IMR-90 (cell line): ENCODE measurements at regions not wholly inside any gene's neighbourhood (a gene's known extent, or its start where the extent isn't known, plus 50 kb on each side); places are given as distances from the start of the nearest gene placed in this dataset.
A peak's percentile ranks its signal among the peaks of the same experiment; 100 is the strongest.

ENCODE experiments used
- ATAC-seq: fragments of 200-7000 bp; cut with Tn5 transposase; 2 replicates; pipeline ENCODE4 v1.9.1; 2020; ENCODE audit warnings: low read depth, mild to moderate bottlenecking, moderate library complexity
- BruUV-seq: library from RNA; stranded (reverse); fragments of 400-500 nt; replicated peaks from 2 replicates; lab custom pipeline; 2021; lab: Mats Ljungman, UMichigan
- CTCF ChIA-PET: fragments of 300-600 bp; formaldehyde crosslinking; extraction: SDS; loops from one replicate; lab custom pipeline; 2021; ENCODE audit warnings: antibody characterized with exemption; lab: Yijun Ruan, JAX
- POLR2A ChIA-PET: fragments of 300-600 bp; sonication (Branson Sonifier 250); formaldehyde crosslinking; loops from one replicate; lab custom pipeline; 2022; ENCODE audit warnings: antibody characterized with exemption; ENCODE audit not compliant: unreplicated experiment; lab: Charles Lee
- DNase-seq: peaks from one replicate; pipeline ENCODE4 v3.0.0; 2013
- H2AFZ ChIP-seq: replicated peaks from 2 replicates; pipeline ENCODE3; 2013; ENCODE audit warnings: low read length, mild to moderate bottlenecking; ENCODE audit not compliant: poor library complexity
- H2AK5ac ChIP-seq: 2 replicates; pipeline ENCODE4 v1.6.1; 2013; ENCODE audit warnings: low read depth, low read length, inconsistent platforms
- H2AK9ac ChIP-seq: replicated peaks from 2 replicates; pipeline ENCODE3; 2013; ENCODE audit warnings: mild to moderate bottlenecking, low read depth, low read length, moderate library complexity; ENCODE audit not compliant: poor library complexity
- H2BK120ac ChIP-seq: 2 replicates; pipeline ENCODE4 v1.6.1; 2013; ENCODE audit warnings: low read depth, low read length, inconsistent platforms
- H2BK15ac ChIP-seq: 3 replicates; pipeline ENCODE4 v1.6.1; 2013; ENCODE audit warnings: low read depth, low read length, inconsistent platforms
- H2BK20ac ChIP-seq: 2 replicates; pipeline ENCODE4 v1.6.1; 2013; ENCODE audit warnings: low read depth, mild to moderate bottlenecking, inconsistent platforms, low read length, moderate library complexity
- H2BK5ac ChIP-seq: 2 replicates; pipeline ENCODE4 v1.6.1; 2013; ENCODE audit warnings: mild to moderate bottlenecking, low read depth, low read length, inconsistent platforms; ENCODE audit not compliant: poor library complexity, severe bottlenecking
- H3K14ac ChIP-seq: replicated peaks from 2 replicates; pipeline ENCODE4 v1.6.1; 2013; ENCODE audit warnings: low read depth, low read length, inconsistent platforms
- H3K18ac ChIP-seq: 2 replicates; pipeline ENCODE4 v1.6.1; 2013; ENCODE audit warnings: low read depth, low read length, control low read depth
- H3K23ac ChIP-seq: 2 replicates; pipeline ENCODE4 v1.6.1; 2013; ENCODE audit warnings: low read depth, low read length, inconsistent platforms
- H3K27ac ChIP-seq: 2 replicates; pipeline ENCODE4 v1.5.1; 2013; ENCODE audit warnings: mild to moderate bottlenecking, control low read depth, low read length; ENCODE audit not compliant: insufficient read depth
- H3K27me3 ChIP-seq: 2 replicates; pipeline ENCODE4 v1.6.1; 2013; ENCODE audit warnings: low read length; ENCODE audit not compliant: control insufficient read depth, insufficient read depth
- H3K36me3 ChIP-seq: 2 replicates; pipeline ENCODE4 v1.6.1; 2013; ENCODE audit warnings: low read length, mixed read lengths; ENCODE audit not compliant: control insufficient read depth, insufficient read depth
- H3K4ac ChIP-seq: 2 replicates; pipeline ENCODE4 v1.6.1; 2013; ENCODE audit warnings: low read depth, low read length, inconsistent platforms
- H3K4me1 ChIP-seq: 2 replicates; pipeline ENCODE4 v1.6.1; 2013; ENCODE audit warnings: low read length, mixed read lengths; ENCODE audit not compliant: control insufficient read depth, insufficient read depth
- H3K4me2 ChIP-seq: 2 replicates; pipeline ENCODE4 v1.6.1; 2013; ENCODE audit warnings: low read depth, mild to moderate bottlenecking, control low read depth, low read length, moderate library complexity
- H3K4me3 ChIP-seq: 2 replicates; pipeline ENCODE4 v1.5.1; 2013; ENCODE audit warnings: low read depth, mild to moderate bottlenecking, control low read depth, low read length, moderate library complexity; ENCODE audit not compliant: insufficient read depth
- H3K56ac ChIP-seq: 2 replicates; pipeline ENCODE4 v1.6.1; 2013; ENCODE audit warnings: low read length, inconsistent platforms; ENCODE audit not compliant: insufficient read depth; ENCODE audit errors: extremely low read depth
- H3K79me1 ChIP-seq, 2 experiments: 2 replicates each; pipeline ENCODE4 v1.6.1; 2013; ENCODE audit warnings: low read length in 2 of 2, inconsistent platforms in 1 of 2, low read depth in 1 of 2
- H3K9ac ChIP-seq: 2 replicates; pipeline ENCODE4 v1.6.1; 2013; ENCODE audit warnings: low read depth, low read length, control low read depth
- H3K9me1 ChIP-seq: 2 replicates; pipeline ENCODE4 v1.6.1; 2013; ENCODE audit warnings: low read length, inconsistent platforms; ENCODE audit not compliant: insufficient read depth
- H3K9me3 ChIP-seq: 2 replicates; pipeline ENCODE4 v1.6.1; 2013; ENCODE audit warnings: low read length; ENCODE audit not compliant: control insufficient read depth, insufficient read depth
- H4K20me1 ChIP-seq: 2 replicates; pipeline ENCODE4 v1.6.1; 2013; ENCODE audit warnings: low read length, inconsistent platforms; ENCODE audit not compliant: insufficient read depth
- H4K5ac ChIP-seq: 2 replicates; pipeline ENCODE4 v1.6.1; 2013; ENCODE audit warnings: mild to moderate bottlenecking, low read depth, low read length, control low read depth
- H4K8ac ChIP-seq, 2 experiments: 2 replicates each; pipeline ENCODE4 v1.6.1; 2013; ENCODE audit warnings: low read depth in 2 of 2, low read length in 2 of 2, control low read depth in 1 of 2, inconsistent platforms in 1 of 2
- H4K91ac ChIP-seq: 2 replicates; pipeline ENCODE4 v1.6.1; 2013; ENCODE audit warnings: low read depth, low read length, inconsistent platforms; ENCODE audit not compliant: insufficient read depth
- BHLHE40 ChIP-seq: fragments of 150-350 bp; IDR thresholded peaks from 2 replicates; pipeline ENCODE4 v1.6.1; 2016; ENCODE audit warnings: mild to moderate bottlenecking, low read depth, low read length
- CEBPB ChIP-seq: IDR thresholded peaks from 2 replicates; pipeline ENCODE4 v1.6.1; 2012; ENCODE audit warnings: low read depth, low read length, improper control_type of control experiment
- CHD1 ChIP-seq: IDR thresholded peaks from 2 replicates; pipeline ENCODE4 v1.6.1; 2012; ENCODE audit warnings: low read depth, low read length, improper control_type of control experiment
- FOS ChIP-seq: fragments of 150-350 bp; IDR thresholded peaks from 2 replicates; pipeline ENCODE4 v1.6.1; 2016; ENCODE audit warnings: low read depth, low read length
- MAFK ChIP-seq: IDR thresholded peaks from 2 replicates; pipeline ENCODE4 v1.6.1; 2012; ENCODE audit warnings: low read depth, low read length, improper control_type of control experiment
- MAZ ChIP-seq: IDR thresholded peaks from 2 replicates; pipeline ENCODE4 v1.6.1; 2012; ENCODE audit warnings: low read depth, mild to moderate bottlenecking, low read length, improper control_type of control experiment, moderate library complexity, borderline replicate concordance
- MXI1 ChIP-seq: IDR thresholded peaks from 2 replicates; pipeline ENCODE4 v1.6.1; 2012; ENCODE audit warnings: low read depth, mild to moderate bottlenecking, low read length, moderate library complexity, borderline replicate concordance
- NFE2L2 ChIP-seq: fragments of 150-350 bp; IDR thresholded peaks from 2 replicates; pipeline ENCODE4 v1.6.1; 2016; ENCODE audit warnings: low read depth, mild to moderate bottlenecking, low read length
- POLR2A ChIP-seq: IDR thresholded peaks from 2 replicates; pipeline ENCODE4 v1.6.1; 2012; ENCODE audit warnings: mild to moderate bottlenecking, low read depth, low read length
- RAD21 ChIP-seq: IDR thresholded peaks from 2 replicates; pipeline ENCODE4 v1.6.1; 2012; ENCODE audit warnings: low read length, improper control_type of control experiment
- RCOR1 ChIP-seq: IDR thresholded peaks from 2 replicates; pipeline ENCODE4 v1.6.1; 2012; ENCODE audit warnings: mild to moderate bottlenecking, low read length, improper control_type of control experiment; ENCODE audit not compliant: insufficient replicate concordance
- RFX5 ChIP-seq: IDR thresholded peaks from 2 replicates; pipeline ENCODE4 v1.8.0; 2012; ENCODE audit warnings: low read depth, mild to moderate bottlenecking, low read length, moderate library complexity
- SMC3 ChIP-seq: fragments of 150-350 bp; IDR thresholded peaks from 2 replicates; pipeline ENCODE4 v1.6.1; 2016; ENCODE audit warnings: low read depth, mild to moderate bottlenecking, antibody characterized with exemption, low read length, moderate library complexity
- WGBS, 2 experiments: methylation state at CpG; one replicate each; pipeline versions ENCODE4 v1.1.5 to v1.1.7; 2013; ENCODE audit warnings: missing lambda C conversion rate in 2 of 2; ENCODE audit not compliant: insufficient read length in 1 of 2; ENCODE audit errors: extremely low coverage in 2 of 2; 5-methylcytosine and 5-hydroxymethylcytosine counted together
- dilution Hi-C: fragments of 300-500 bp; cut with HindIII; formaldehyde crosslinking; loops from one replicate; pipeline ENCODE4 v1.14.3; 2018; ENCODE audit warnings: low sequenced_read_pairs; ENCODE audit not compliant: unreplicated experiment
- in situ Hi-C: fragments of 300-500 bp; cut with MboI; formaldehyde crosslinking; loops from 3 replicates; pipeline ENCODE4 v1.14.3; 2019; ENCODE audit warnings: low sequenced_read_pairs, inconsistent platforms, mixed read lengths
- intact Hi-C: fragments of 100-400 bp; cut with micrococcal nuclease; formaldehyde crosslinking; loops from 2 replicates; pipeline ENCODE4 v1.10.0; 2022
- TF ChIP-seq, protein P1 (sequence below): conservative IDR thresholded peaks from 2 replicates; pipeline ENCODE4 v1.5.1; 2012; ENCODE audit warnings: mild to moderate bottlenecking, low read depth, low read length, improper control_type of control experiment
- TF ChIP-seq, protein P2 (sequence below): fragments of 150-350 bp; IDR thresholded peaks from 2 replicates; pipeline ENCODE4 v1.6.1; 2017; ENCODE audit warnings: mild to moderate bottlenecking, antibody characterized with exemption, low read length, low read depth
- TF ChIP-seq, protein P3 (sequence below): fragments of 150-350 bp; IDR thresholded peaks from 2 replicates; pipeline ENCODE4 v1.6.1; 2016; ENCODE audit warnings: low read depth, mild to moderate bottlenecking, low read length, moderate library complexity, borderline replicate concordance

DNA sequence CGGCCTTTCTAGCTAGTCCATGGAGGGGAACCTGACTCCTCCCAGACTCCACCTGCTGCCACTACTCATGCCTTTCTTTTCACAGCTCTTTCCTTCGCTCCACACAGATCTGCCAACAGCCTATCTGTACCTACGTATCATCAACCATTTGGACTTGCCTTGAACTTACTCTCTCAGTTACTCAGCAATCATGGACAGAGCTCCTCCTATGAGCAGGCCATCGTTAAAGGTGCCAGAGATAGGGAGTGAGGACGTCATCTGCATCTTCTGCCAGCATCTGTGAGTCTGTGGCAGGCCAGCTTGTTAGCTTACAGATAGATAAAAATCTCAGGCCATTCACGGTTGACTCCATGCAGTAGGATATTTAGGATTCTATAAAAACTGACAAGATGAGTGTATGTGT lies 162.9 kb upstream of the ZBED5 start:
- BruUV-seq: no TSS peak
- Histone ChIP-seq H3K4ac (no peak overlapping the region), H3K23ac (no peak overlapping the region), H4K8ac (no peak overlapping the region), H3K9ac (no peak overlapping the region), H3K9me3 (no peaks in the 10 kb centered on the region), H2BK20ac (no peak overlapping the region), H3K18ac (no peak overlapping the region), H3K4me2 (no peak overlapping the region), H3K56ac (no peak overlapping the region), H4K91ac (no peak overlapping the region), H2BK15ac (no peak overlapping the region), H2AK9ac (no peak overlapping the region), H3K9me1 (no peaks in the 10 kb centered on the region), H3K27ac (no peak overlapping the region), H2BK120ac (no peak overlapping the region), H4K5ac (no peak overlapping the region), H2BK5ac (no peak overlapping the region), H3K14ac (no peak overlapping the region), H3K27me3 (peaks cover 28% of the 10 kb centered on the region), H2AK5ac (no peak overlapping the region), H4K20me1 (no peaks in the 10 kb centered on the region), H3K4me1 (no peaks in the 10 kb centered on the region), H3K36me3 (no peaks in the 10 kb centered on the region), H3K4me3 (no peak overlapping the region), H3K79me1 (no peaks in the 10 kb centered on the region), H2AFZ (peak overlapping the region; percentile 34)
- intact Hi-C loops (loop anchor here (5.0 kb wide), 2 partner anchors 163 to 213 kb away; partner anchors contain the start of genes EIF4G2 and ZBED5), dilution Hi-C loops (no loop called here), in situ Hi-C loops (loop anchor here (5.0 kb wide), 1 partner anchor 228 kb away; no protein-coding TSS in a partner anchor)
- CTCF ChIA-PET: interaction anchor here (0.9 to 1.7 kb wide), 2 partner anchors 87 to 228 kb away, joined by 9 to 13 read pairs; no protein-coding TSS in a partner anchor
- POLR2A ChIA-PET: no interaction called here
- 36% methylated on average over 3 of the region's 6 CpGs; no CpG with 5 or more reads in 1 of the 2 experiments for WGBS, 2 experiments
- DNase-seq (peak; percentile 26), ATAC-seq (no peak)
- TF ChIP-seq MXI1: no peak
- TF ChIP-seq BHLHE40: no peak
- TF ChIP-seq SMC3: no peak
- TF ChIP-seq CHD1: no peak
- no peak for TF ChIP-seq CEBPB
- TF ChIP-seq NFE2L2: no peak
- TF ChIP-seq, protein P1, sequence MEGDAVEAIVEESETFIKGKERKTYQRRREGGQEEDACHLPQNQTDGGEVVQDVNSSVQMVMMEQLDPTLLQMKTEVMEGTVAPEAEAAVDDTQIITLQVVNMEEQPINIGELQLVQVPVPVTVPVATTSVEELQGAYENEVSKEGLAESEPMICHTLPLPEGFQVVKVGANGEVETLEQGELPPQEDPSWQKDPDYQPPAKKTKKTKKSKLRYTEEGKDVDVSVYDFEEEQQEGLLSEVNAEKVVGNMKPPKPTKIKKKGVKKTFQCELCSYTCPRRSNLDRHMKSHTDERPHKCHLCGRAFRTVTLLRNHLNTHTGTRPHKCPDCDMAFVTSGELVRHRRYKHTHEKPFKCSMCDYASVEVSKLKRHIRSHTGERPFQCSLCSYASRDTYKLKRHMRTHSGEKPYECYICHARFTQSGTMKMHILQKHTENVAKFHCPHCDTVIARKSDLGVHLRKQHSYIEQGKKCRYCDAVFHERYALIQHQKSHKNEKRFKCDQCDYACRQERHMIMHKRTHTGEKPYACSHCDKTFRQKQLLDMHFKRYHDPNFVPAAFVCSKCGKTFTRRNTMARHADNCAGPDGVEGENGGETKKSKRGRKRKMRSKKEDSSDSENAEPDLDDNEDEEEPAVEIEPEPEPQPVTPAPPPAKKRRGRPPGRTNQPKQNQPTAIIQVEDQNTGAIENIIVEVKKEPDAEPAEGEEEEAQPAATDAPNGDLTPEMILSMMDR: no peak
- TF ChIP-seq MAFK: no peak
- TF ChIP-seq, protein P2, sequence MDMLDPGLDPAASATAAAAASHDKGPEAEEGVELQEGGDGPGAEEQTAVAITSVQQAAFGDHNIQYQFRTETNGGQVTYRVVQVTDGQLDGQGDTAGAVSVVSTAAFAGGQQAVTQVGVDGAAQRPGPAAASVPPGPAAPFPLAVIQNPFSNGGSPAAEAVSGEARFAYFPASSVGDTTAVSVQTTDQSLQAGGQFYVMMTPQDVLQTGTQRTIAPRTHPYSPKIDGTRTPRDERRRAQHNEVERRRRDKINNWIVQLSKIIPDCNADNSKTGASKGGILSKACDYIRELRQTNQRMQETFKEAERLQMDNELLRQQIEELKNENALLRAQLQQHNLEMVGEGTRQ: no peak
- no peak for TF ChIP-seq RCOR1
- TF ChIP-seq, protein P3, sequence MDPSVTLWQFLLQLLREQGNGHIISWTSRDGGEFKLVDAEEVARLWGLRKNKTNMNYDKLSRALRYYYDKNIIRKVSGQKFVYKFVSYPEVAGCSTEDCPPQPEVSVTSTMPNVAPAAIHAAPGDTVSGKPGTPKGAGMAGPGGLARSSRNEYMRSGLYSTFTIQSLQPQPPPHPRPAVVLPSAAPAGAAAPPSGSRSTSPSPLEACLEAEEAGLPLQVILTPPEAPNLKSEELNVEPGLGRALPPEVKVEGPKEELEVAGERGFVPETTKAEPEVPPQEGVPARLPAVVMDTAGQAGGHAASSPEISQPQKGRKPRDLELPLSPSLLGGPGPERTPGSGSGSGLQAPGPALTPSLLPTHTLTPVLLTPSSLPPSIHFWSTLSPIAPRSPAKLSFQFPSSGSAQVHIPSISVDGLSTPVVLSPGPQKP: no peak
- no peak for TF ChIP-seq MAZ
- no peak for TF ChIP-seq FOS
- TF ChIP-seq RFX5: no peak
- TF ChIP-seq RAD21: no peak
- no peak for TF ChIP-seq POLR2A
